Peyer's patch (tissue), 4 donors: ENCODE measurements at regions not wholly inside any gene's neighbourhood (a gene's known extent, or its start where the extent isn't known, plus 50 kb on each side); places are given as distances from the start of the nearest gene placed in this dataset.

Source experiments
- CTCF ChIP-seq, 6 experiments: fragments of 450-650 bp in 4 of 6; fragments of 200-600 bp in 2 of 6; sonication (generic) in 1 of 6; IDR thresholded peaks; one replicate each; pipeline ENCODE4 v1.5.1; 2017 to 2019; ENCODE audit warnings: antibody characterized with exemption in 6 of 6, mild to moderate bottlenecking in 3 of 6, moderate library complexity in 1 of 6
- POLR2A ChIP-seq, 2 donors: fragments of 450-650 bp; IDR thresholded peaks; one replicate each; pipeline ENCODE4 v1.5.1; 2017; ENCODE audit warnings: antibody characterized with exemption in 2 of 2, mild to moderate bottlenecking in 2 of 2, moderate library complexity in 2 of 2

DNA sequence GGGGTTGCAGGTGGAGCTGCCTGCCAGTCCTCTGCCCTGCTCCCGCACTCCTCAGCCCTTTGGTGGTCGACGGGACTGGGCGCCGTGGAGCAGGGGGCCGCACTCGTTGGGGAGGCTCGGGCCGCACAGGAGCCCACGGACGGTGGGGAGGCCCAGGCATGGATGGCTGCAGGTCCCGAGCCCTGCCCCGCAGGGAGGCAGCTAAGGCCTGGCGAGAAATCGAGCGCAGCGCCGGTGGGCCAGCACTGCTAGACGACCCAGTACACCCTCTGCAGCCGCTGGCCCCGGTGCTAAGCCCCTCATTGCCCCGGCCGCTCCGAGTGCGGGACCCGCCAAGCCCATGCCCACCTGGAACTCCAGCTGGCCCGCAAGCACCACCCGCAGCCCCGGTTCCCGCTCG, 221.8 kb downstream of the BTG1 start:
- no peak for TF ChIP-seq CTCF (IDR thresholded peaks at IDR 0.05)
- no peak for TF ChIP-seq POLR2A (IDR thresholded peaks at IDR 0.05)
